ENCODE measurements at regions not wholly inside any gene's neighbourhood (a gene's known extent, or its start where the extent isn't known, plus 50 kb on each side); places are given as distances from the start of the nearest gene placed in this dataset.
A peak's percentile ranks its signal among the peaks of the same experiment; 100 is the strongest.

DNA sequence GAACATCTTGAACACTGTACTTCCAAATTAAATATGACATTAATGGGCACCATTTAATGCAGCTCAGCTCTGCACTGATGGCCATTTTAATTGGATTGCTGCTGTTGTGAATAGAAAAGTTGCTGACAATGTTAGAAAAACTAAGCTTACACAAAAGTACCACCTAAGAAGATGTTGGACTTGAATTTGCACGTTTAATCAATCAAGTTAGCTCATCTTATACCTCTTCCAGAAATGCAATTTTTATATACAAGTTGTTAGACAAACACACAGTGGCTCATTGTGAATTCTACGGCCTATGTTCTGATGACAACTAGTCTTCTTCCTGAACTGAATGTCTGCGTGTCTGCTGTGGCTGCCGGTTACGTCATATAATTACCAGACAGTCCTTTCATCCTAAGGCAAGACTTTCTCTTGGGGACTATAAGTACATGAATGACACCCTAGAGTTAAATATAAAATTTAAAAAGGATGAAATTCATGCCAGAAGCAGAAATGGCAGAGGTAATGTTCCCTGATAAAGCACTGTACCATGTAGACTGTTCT is 330.2 kb downstream of the EPM2A start:
- H3K4me3 ChIP-seq (ENCODE audit: low read depth, low read length): no peak overlapping the region
- peak in 2 of 6 donors; percentile 36 to 81 for DNase-seq (ENCODE audit: low read depth in 4 of 6, low spot score in 6 of 6)
- H3K4me1 ChIP-seq (ENCODE audit: control insufficient read depth, insufficient read depth, low read length): no peaks in the 10 kb centered on the region
- H3K36me3 ChIP-seq (ENCODE audit: control insufficient read depth, insufficient read depth, low read length): no peaks in the 10 kb centered on the region
- H3K9me3 ChIP-seq (ENCODE audit: control insufficient read depth, insufficient read depth, low read length): no peaks in the 10 kb centered on the region
- H3K27me3 ChIP-seq (ENCODE audit: control insufficient read depth, insufficient read depth, low read length): no peaks in the 10 kb centered on the region
- no CpG with 5 or more reads among the region's 5 CpGs for WGBS (ENCODE audit: insufficient coverage)
- no peak overlapping the region for H3K27ac ChIP-seq (ENCODE audit: low read depth, low read length)

DNA sequence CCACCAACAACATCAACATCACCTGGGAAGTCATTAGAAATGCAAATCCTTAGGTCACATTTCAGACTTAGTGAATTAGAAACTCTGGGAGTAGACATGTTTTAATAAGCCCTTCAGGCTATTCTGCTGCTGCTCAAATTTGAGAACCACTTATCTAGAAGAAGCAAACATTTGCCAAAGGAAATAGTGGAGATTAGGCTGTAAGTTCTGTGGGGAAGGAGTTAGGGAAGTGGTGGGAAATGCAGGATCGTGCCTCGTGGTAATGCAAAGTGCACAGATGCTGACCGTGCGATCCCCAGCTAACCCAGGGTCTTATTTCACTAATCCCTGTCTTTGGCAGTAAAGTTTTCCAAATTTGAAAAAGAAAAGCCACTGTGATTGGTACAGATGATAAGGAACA is 328.5 kb downstream of the EPM2A start:
- Histone ChIP-seq H3K36me3 (ENCODE audit: control insufficient read depth, insufficient read depth, low read length) (no peaks in the 10 kb centered on the region), H3K27me3 (ENCODE audit: control insufficient read depth, insufficient read depth, low read length) (no peaks in the 10 kb centered on the region), H3K27ac (ENCODE audit: low read depth, low read length) (no peak overlapping the region), H3K4me1 (ENCODE audit: control insufficient read depth, insufficient read depth, low read length) (no peaks in the 10 kb centered on the region), H3K9me3 (ENCODE audit: control insufficient read depth, insufficient read depth, low read length) (no peaks in the 10 kb centered on the region), H3K4me3 (ENCODE audit: low read depth, low read length) (no peak overlapping the region)
- 92% methylated on average over 4 of the region's 4 CpGs for WGBS (ENCODE audit: insufficient coverage)
- no peak for DNase-seq (ENCODE audit: low read depth in 4 of 6, low spot score in 6 of 6)

DNA sequence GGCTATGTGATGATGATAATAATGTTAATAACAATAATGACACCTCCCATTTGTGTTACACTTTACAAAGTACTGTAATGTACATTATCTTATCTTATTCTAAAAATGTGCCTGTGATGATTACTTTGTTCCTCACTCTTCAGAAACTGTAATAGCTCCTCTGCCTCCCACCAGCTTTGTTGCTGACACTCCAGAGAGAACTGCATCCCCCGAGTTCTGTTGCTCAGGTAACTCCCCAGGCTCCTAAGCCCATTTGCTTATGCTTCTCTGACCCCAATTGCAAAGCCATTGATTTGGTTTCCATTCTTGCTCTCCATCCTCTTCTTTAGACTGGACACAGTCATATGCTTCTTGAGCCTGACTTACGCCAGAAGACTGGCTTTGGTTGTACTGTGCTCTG is 319.7 kb downstream of the EPM2A start:
- 71% methylated on average over 2 of the region's 2 CpGs for WGBS (ENCODE audit: insufficient coverage)
- Histone ChIP-seq H3K36me3 (ENCODE audit: control insufficient read depth, insufficient read depth, low read length) (no peaks in the 10 kb centered on the region), H3K4me3 (ENCODE audit: low read depth, low read length) (no peak overlapping the region), H3K27ac (ENCODE audit: low read depth, low read length) (no peak overlapping the region), H3K27me3 (ENCODE audit: control insufficient read depth, insufficient read depth, low read length) (no peaks in the 10 kb centered on the region), H3K4me1 (ENCODE audit: control insufficient read depth, insufficient read depth, low read length) (no peaks in the 10 kb centered on the region), H3K9me3 (ENCODE audit: control insufficient read depth, insufficient read depth, low read length) (no peaks in the 10 kb centered on the region)
- DNase-seq (ENCODE audit: low read depth in 4 of 6, low spot score in 6 of 6): no peak

DNA sequence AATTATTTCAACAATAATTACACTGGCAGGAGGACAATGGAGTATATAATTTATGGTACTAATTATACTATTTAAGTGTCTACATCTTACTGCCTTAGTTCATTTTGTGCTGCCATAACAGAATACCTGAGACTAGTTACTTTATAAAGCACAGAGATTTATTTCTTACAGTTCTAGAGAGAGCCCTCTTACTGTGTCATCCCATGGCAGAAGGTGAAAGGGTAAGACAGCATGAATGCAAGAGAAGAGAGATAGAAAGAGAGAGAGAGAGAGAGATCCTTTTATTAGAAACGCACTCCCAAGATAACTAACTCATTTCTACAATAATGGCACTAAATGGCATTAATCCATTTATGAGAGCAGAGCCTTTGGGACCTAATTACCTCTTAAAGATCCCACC is 314.7 kb downstream of the EPM2A start:
- Histone ChIP-seq H3K36me3 (ENCODE audit: control insufficient read depth, insufficient read depth, low read length) (no peaks in the 10 kb centered on the region), H3K4me3 (ENCODE audit: low read depth, low read length) (no peak overlapping the region), H3K27ac (ENCODE audit: low read depth, low read length) (no peak overlapping the region), H3K27me3 (ENCODE audit: control insufficient read depth, insufficient read depth, low read length) (no peaks in the 10 kb centered on the region), H3K9me3 (ENCODE audit: control insufficient read depth, insufficient read depth, low read length) (no peaks in the 10 kb centered on the region), H3K4me1 (ENCODE audit: control insufficient read depth, insufficient read depth, low read length) (no peaks in the 10 kb centered on the region)
- peak in 1 of 6 donors; percentile 64 for DNase-seq (ENCODE audit: low read depth in 4 of 6, low spot score in 6 of 6)
- WGBS (ENCODE audit: insufficient coverage): no CpG with 5 or more reads among the region's 1 CpG

DNA sequence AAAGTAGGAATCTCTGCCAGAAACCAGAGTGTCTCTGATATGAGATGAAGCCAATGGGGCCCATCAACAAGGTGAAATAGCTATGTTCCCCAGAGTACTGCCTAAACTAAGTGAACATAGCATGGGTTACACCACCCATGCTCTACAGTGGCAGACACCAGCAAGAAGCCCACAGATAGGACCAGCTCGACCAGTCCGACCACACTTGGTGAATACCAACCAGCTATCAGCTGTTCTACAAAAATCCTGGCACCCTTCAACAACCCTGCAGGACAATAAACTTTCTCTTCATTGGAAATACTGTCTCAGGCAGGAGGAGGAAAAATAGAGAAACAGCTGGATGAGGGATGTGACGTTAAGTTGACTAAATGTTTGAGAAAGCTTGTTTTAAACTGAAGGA is 311.4 kb downstream of the EPM2A start:
- 100% methylated on average over 1 of the region's 3 CpGs for WGBS (ENCODE audit: insufficient coverage)
- Histone ChIP-seq H3K4me3 (ENCODE audit: low read depth, low read length) (no peak overlapping the region), H3K9me3 (ENCODE audit: control insufficient read depth, insufficient read depth, low read length) (no peaks in the 10 kb centered on the region), H3K36me3 (ENCODE audit: control insufficient read depth, insufficient read depth, low read length) (no peaks in the 10 kb centered on the region), H3K27me3 (ENCODE audit: control insufficient read depth, insufficient read depth, low read length) (no peaks in the 10 kb centered on the region), H3K4me1 (ENCODE audit: control insufficient read depth, insufficient read depth, low read length) (no peaks in the 10 kb centered on the region), H3K27ac (ENCODE audit: low read depth, low read length) (no peak overlapping the region)
- DNase-seq (ENCODE audit: low read depth in 4 of 6, low spot score in 6 of 6): no peak

DNA sequence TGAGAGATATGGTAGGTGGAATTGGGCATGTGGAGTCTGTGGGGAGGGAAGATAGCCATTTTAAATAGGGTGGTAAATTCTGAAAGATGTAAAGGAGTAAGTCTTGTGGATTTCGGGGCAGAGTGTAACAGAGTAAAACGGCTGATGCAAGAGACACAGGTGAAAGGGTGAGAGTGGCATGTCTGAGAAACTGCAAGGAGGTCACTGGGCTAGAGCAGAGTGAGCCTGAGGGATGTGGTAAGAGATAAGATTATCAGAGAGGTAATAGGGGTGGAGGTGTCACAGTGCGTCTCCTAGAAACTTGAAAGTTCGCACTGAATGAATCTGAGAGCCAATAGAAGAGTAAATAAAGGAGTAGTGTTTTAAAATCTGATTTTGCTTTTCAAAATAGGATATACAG is 308.1 kb downstream of the EPM2A start:
- Histone ChIP-seq H3K9me3 (ENCODE audit: control insufficient read depth, insufficient read depth, low read length) (no peaks in the 10 kb centered on the region), H3K36me3 (ENCODE audit: control insufficient read depth, insufficient read depth, low read length) (no peaks in the 10 kb centered on the region), H3K4me3 (ENCODE audit: low read depth, low read length) (no peak overlapping the region), H3K27me3 (ENCODE audit: control insufficient read depth, insufficient read depth, low read length) (no peaks in the 10 kb centered on the region), H3K27ac (ENCODE audit: low read depth, low read length) (no peak overlapping the region), H3K4me1 (ENCODE audit: control insufficient read depth, insufficient read depth, low read length) (no peaks in the 10 kb centered on the region)
- DNase-seq (ENCODE audit: low read depth in 4 of 6, low spot score in 6 of 6): no peak
- WGBS (ENCODE audit: insufficient coverage): 88% methylated on average over 4 of the region's 4 CpGs

DNA sequence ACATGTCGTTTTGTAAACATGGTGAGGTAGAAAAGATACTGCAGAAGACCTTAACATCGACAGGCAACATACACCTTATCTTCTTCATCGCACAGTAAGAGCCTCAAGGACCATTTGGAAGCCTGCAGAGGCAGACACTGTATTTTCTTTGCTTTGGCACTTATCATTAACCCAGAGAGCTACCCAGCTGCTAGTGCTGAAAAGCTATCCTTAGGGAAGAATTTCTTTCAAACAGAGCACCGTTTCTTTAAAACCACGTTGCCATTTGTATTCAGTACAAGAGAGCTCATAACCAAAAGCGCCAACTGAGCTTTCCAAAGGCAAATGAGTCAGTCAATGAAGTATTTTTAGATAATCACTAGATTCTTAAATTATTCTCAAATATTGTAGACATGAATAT is 306.6 kb downstream of the EPM2A start:
- DNase-seq (ENCODE audit: low read depth in 4 of 6, low spot score in 6 of 6): peak in 5 of 6 donors; percentile 15 to 89 (median 39)
- H3K27me3 ChIP-seq (ENCODE audit: control insufficient read depth, insufficient read depth, low read length): no peaks in the 10 kb centered on the region
- H3K9me3 ChIP-seq (ENCODE audit: control insufficient read depth, insufficient read depth, low read length): no peaks in the 10 kb centered on the region
- no peak overlapping the region for H3K4me3 ChIP-seq (ENCODE audit: low read depth, low read length)
- H3K27ac ChIP-seq (ENCODE audit: low read depth, low read length): no peak overlapping the region
- WGBS (ENCODE audit: insufficient coverage): 6% methylated on average over 3 of the region's 6 CpGs
- no peaks in the 10 kb centered on the region for H3K36me3 ChIP-seq (ENCODE audit: control insufficient read depth, insufficient read depth, low read length)
- no peaks in the 10 kb centered on the region for H3K4me1 ChIP-seq (ENCODE audit: control insufficient read depth, insufficient read depth, low read length)

DNA sequence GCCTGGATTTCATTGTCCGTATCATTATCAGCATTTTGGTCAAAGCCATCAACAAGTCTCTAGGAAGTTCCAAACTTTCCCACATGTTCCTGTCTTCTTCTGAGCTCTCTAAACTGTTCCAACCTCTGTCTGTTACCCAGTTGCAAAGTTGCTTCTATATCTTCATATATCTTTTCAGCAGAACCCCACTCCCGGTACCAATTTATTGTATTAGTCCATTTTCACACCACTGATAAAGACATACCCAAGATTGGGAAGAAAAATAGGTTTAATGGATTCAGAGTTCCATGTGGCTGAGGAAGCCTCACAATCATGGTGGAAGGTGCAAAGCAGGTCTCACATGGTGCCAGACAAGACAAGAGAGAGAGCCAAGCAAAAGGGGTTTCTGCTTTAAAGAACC is 293.2 kb downstream of the EPM2A start:
- no peak overlapping the region for H3K4me3 ChIP-seq (ENCODE audit: low read depth, low read length)
- no peak for DNase-seq (ENCODE audit: low read depth in 4 of 6, low spot score in 6 of 6)
- no peaks in the 10 kb centered on the region for H3K27me3 ChIP-seq (ENCODE audit: control insufficient read depth, insufficient read depth, low read length)
- no peak overlapping the region for H3K27ac ChIP-seq (ENCODE audit: low read depth, low read length)
- peaks cover 13% of the 10 kb centered on the region for H3K9me3 ChIP-seq (ENCODE audit: control insufficient read depth, insufficient read depth, low read length)
- WGBS (ENCODE audit: insufficient coverage): 100% methylated on average over 1 of the region's 2 CpGs
- H3K4me1 ChIP-seq (ENCODE audit: control insufficient read depth, insufficient read depth, low read length): no peaks in the 10 kb centered on the region
- no peaks in the 10 kb centered on the region for H3K36me3 ChIP-seq (ENCODE audit: control insufficient read depth, insufficient read depth, low read length)

DNA sequence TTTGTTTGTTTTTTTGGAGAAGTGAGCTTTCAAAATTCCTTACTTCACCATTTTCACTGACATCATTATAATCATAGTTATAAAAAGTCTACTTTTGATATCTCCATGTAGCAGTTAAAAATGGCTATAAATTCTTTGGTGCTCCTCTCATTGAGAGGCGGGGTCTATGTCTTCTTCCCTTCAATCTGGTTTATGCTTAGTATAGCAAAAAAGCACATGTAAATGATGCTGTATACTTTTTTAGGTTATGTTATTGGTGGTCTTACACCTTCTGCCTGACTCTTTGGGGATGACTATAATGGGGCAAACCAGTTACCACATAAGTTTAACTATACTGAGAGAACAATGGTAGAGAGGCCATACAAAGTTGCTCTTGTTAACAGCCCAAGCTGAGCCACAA is 289.6 kb downstream of the EPM2A start:
- H3K4me3 ChIP-seq (ENCODE audit: low read depth, low read length): no peak overlapping the region
- H3K27me3 ChIP-seq (ENCODE audit: control insufficient read depth, insufficient read depth, low read length): no peaks in the 10 kb centered on the region
- WGBS (ENCODE audit: insufficient coverage): no CpG with 5 or more reads among the region's 1 CpG
- no peak overlapping the region for H3K27ac ChIP-seq (ENCODE audit: low read depth, low read length)
- no peaks in the 10 kb centered on the region for H3K36me3 ChIP-seq (ENCODE audit: control insufficient read depth, insufficient read depth, low read length)
- DNase-seq (ENCODE audit: low read depth in 4 of 6, low spot score in 6 of 6): no peak
- H3K9me3 ChIP-seq (ENCODE audit: control insufficient read depth, insufficient read depth, low read length): peaks cover 10% of the 10 kb centered on the region
- no peaks in the 10 kb centered on the region for H3K4me1 ChIP-seq (ENCODE audit: control insufficient read depth, insufficient read depth, low read length)

DNA sequence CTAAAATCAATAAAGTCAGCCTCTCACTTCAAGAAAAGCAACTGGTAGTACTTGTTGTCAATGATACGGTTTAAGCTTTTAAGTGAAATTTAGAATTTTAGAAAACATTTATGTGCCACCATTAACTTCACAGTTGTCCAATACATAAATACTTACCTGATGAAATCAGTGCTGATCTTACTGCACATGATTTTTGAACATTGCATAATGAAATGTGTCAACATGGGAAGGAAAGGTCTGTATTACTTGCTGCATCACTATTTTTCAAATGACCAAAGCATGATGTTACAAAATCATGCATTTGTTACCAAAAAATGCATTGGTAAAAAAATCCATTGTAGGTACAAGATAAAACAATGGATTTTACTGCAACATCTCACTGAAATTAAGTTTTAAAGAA is 284.3 kb downstream of the EPM2A start:
- no peak for DNase-seq (ENCODE audit: low read depth in 4 of 6, low spot score in 6 of 6)
- Histone ChIP-seq H3K4me3 (ENCODE audit: low read depth, low read length) (no peak overlapping the region), H3K9me3 (ENCODE audit: control insufficient read depth, insufficient read depth, low read length) (no peaks in the 10 kb centered on the region), H3K27me3 (ENCODE audit: control insufficient read depth, insufficient read depth, low read length) (no peaks in the 10 kb centered on the region), H3K27ac (ENCODE audit: low read depth, low read length) (no peak overlapping the region), H3K4me1 (ENCODE audit: control insufficient read depth, insufficient read depth, low read length) (no peaks in the 10 kb centered on the region), H3K36me3 (ENCODE audit: control insufficient read depth, insufficient read depth, low read length) (no peaks in the 10 kb centered on the region)
- no CpG with 5 or more reads among the region's 1 CpG for WGBS (ENCODE audit: insufficient coverage)
